HepG2 (cell line): ENCODE measurements at regions not wholly inside any gene's neighbourhood (a gene's known extent, or its start where the extent isn't known, plus 50 kb on each side); places are given as distances from the start of the nearest gene placed in this dataset.

ENCODE experiments used
- ATAC-seq: fragments of 200-7000 bp; cut with Tn5 transposase; 3 replicates; pipeline ENCODE4 v1.9.1; 2020; ENCODE audit warnings: mild to moderate bottlenecking, moderate library complexity
- BruUV-seq: library from RNA; stranded (reverse); fragments of 400-500 nt; replicated peaks from 2 replicates; lab custom pipeline; 2021; lab: Mats Ljungman, UMichigan
- CTCF ChIA-PET: fragments of 300-600 bp; formaldehyde crosslinking; extraction: SDS; loops from one replicate; lab custom pipeline; 2021; ENCODE audit warnings: low total read pairs, inconsistent platforms, low intra/inter-chr PET ratio; lab: Yijun Ruan, JAX
- POLR2A ChIA-PET: fragments of 350-600 bp; sonication (Branson Sonifier 250); formaldehyde crosslinking; loops from one replicate; lab custom pipeline; 2020; ENCODE audit warnings: antibody characterized with exemption, inconsistent platforms; lab: Yijun Ruan, JAX
- DNase-seq: peaks from one replicate; pipeline ENCODE4 v3.0.0-alpha.2; 2015; ENCODE audit warnings: low spot score
- FAIRE-seq: peaks from 3 replicates; lab custom pipeline; 2011; peaks lifted over from hg19 to GRCh38; lab: Jason Lieb, UNC
- H2AFZ ChIP-seq: one replicate; pipeline ENCODE4 v1.6.1; 2011; ENCODE audit warnings: low read length, inconsistent platforms
- H3K27ac ChIP-seq: fragments of 300-600 bp; 3 replicates; pipeline ENCODE4 v1.8.0; 2011; ENCODE audit warnings: mixed run types, mild to moderate bottlenecking, mixed read lengths, low read length, inconsistent platforms; ENCODE audit not compliant: insufficient read depth; ENCODE audit errors: extremely low read length
- H3K27me3 ChIP-seq, 2 experiments: fragments of 200-600 bp in 1 of 2; 2 replicates in 1 of 2; 3 replicates in 1 of 2; pipeline versions ENCODE4 v1.6.0 to v1.8.0; 2011; ENCODE audit warnings: low read length in 2 of 2, mild to moderate bottlenecking in 2 of 2, moderate library complexity in 2 of 2, inconsistent platforms in 1 of 2; ENCODE audit not compliant: insufficient read depth in 2 of 2, control insufficient read depth in 1 of 2
- H3K36me3 ChIP-seq, 2 experiments: fragments of 200-600 bp in 1 of 2; replicated peaks in 1 of 2; 2 replicates in 1 of 2; 3 replicates in 1 of 2; pipeline versions ENCODE4 v1.5.1 to v1.8.0; 2011; ENCODE audit warnings: low read length in 2 of 2, inconsistent platforms in 1 of 2; ENCODE audit not compliant: insufficient read depth in 2 of 2, control insufficient read depth in 1 of 2
- H3K4me1 ChIP-seq: 2 replicates; pipeline ENCODE4 v1.5.1; 2012; ENCODE audit warnings: low read length, inconsistent platforms; ENCODE audit not compliant: insufficient read depth
- H3K4me2 ChIP-seq: 2 replicates; pipeline ENCODE4 v1.6.0; 2011; ENCODE audit warnings: low read depth, low read length, inconsistent platforms
- H3K4me3 ChIP-seq, 3 experiments: fragments of 200-600 bp in 1 of 3; sonication (generic), shearing (Covaris generic) in 1 of 3; replicated peaks in 1 of 3; 2 replicates each; pipeline ENCODE4 v1.5.1; 2011 to 2016; ENCODE audit warnings: low read length in 3 of 3, inconsistent platforms in 2 of 3, low read depth in 2 of 3, mild to moderate bottlenecking in 2 of 3, control low read depth in 1 of 3, mixed read lengths in 1 of 3; ENCODE audit not compliant: insufficient read depth in 1 of 3
- H3K79me2 ChIP-seq: one replicate; pipeline ENCODE4 v1.6.1; 2011; ENCODE audit warnings: low read length, inconsistent platforms; ENCODE audit not compliant: insufficient read depth
- H3K9ac ChIP-seq: 2 replicates; pipeline ENCODE4 v1.6.0; 2011; ENCODE audit warnings: mild to moderate bottlenecking, low read depth, low read length, inconsistent platforms; ENCODE audit not compliant: insufficient read depth
- H3K9me3 ChIP-seq: 2 replicates; pipeline ENCODE4 v1.5.1; 2012; ENCODE audit warnings: mild to moderate bottlenecking, low read length
- H4K20me1 ChIP-seq: 2 replicates; pipeline ENCODE4 v1.6.0; 2011; ENCODE audit warnings: inconsistent platforms, mild to moderate bottlenecking, low read length, moderate library complexity; ENCODE audit not compliant: insufficient read depth
- ERF ChIP-seq: IDR thresholded peaks from 2 replicates; pipeline ENCODE4 v1.6.1; 2018; ENCODE audit warnings: missing biosample characterization, missing genetic modification reagents
- HNRNPH1 ChIP-seq: fragments of 200-400 bp; formaldehyde crosslinking; optimal IDR thresholded peaks from 2 replicates; pipeline ENCODE3; 2017; ENCODE audit warnings: mild to moderate bottlenecking, low read depth, low read length
- JDP2 ChIP-seq: sonication (generic); formaldehyde crosslinking; IDR thresholded peaks from 2 replicates; pipeline ENCODE4 v1.8.1; 2022; ENCODE audit warnings: missing genetic modification reagents, borderline replicate concordance
- KMT2B ChIP-seq: IDR thresholded peaks from 2 replicates; pipeline ENCODE4 v1.6.1; 2016; ENCODE audit warnings: missing genetic modification reagents, missing compliant biosample characterization
- ZNF124 ChIP-seq: sonication (generic); formaldehyde crosslinking; IDR thresholded peaks from 2 replicates; pipeline ENCODE4 v1.4.0; 2020; ENCODE audit warnings: missing genetic modification reagents
- ZNF232 ChIP-seq: sonication (generic); formaldehyde crosslinking; IDR thresholded peaks from 2 replicates; pipeline ENCODE4 v1.4.0; 2020; ENCODE audit warnings: missing genetic modification reagents, borderline replicate concordance
- ZNF34 ChIP-seq: sonication (generic); formaldehyde crosslinking; IDR thresholded peaks from 2 replicates; pipeline ENCODE4 v1.4.0; 2020; ENCODE audit warnings: mild to moderate bottlenecking, missing genetic modification reagents, borderline replicate concordance
- ZNF512 ChIP-seq: sonication (generic); formaldehyde crosslinking; IDR thresholded peaks from 2 replicates; pipeline ENCODE4 v1.4.0; 2020; ENCODE audit warnings: mild to moderate bottlenecking, missing genetic modification reagents
- ZNF737 ChIP-seq: sonication (generic); formaldehyde crosslinking; IDR thresholded peaks from 2 replicates; pipeline ENCODE4 v1.5.0; 2020; ENCODE audit warnings: missing genetic modification reagents, mild to moderate bottlenecking, borderline replicate concordance
- ZSCAN5A ChIP-seq: sonication (generic); formaldehyde crosslinking; IDR thresholded peaks from 2 replicates; pipeline ENCODE4 v1.8.0; 2022; ENCODE audit warnings: mild to moderate bottlenecking, missing genetic modification reagents, borderline replicate concordance
- ZUFSP ChIP-seq: sonication (generic); formaldehyde crosslinking; IDR thresholded peaks from 2 replicates; pipeline ENCODE4 v1.9.0; 2021; ENCODE audit warnings: missing genetic modification reagents, mild to moderate bottlenecking, borderline replicate concordance
- WGBS: methylation state at CpG from one replicate; pipeline ENCODE4 v1.1.6; 2017; ENCODE audit warnings: low lambda C conversion rate; 5-methylcytosine and 5-hydroxymethylcytosine counted together
- in situ Hi-C: cut with HindIII; loops from 2 replicates; pipeline ENCODE4 v1.10.0; 2017; ENCODE audit warnings: low pct_unique_long_range_greater_than_20kb; ENCODE audit not compliant: extremely low pct_ligation_motif_present
- intact Hi-C: fragments of 100-400 bp; cut with micrococcal nuclease; formaldehyde crosslinking; loops from one replicate; pipeline ENCODE4 v1.10.0; 2022; ENCODE audit not compliant: unreplicated experiment
- TF ChIP-seq, protein P1 (sequence below): sonication (generic); formaldehyde crosslinking; IDR thresholded peaks from 2 replicates; pipeline ENCODE4 v1.4.0; 2020; ENCODE audit warnings: missing genetic modification reagents

- BruUV-seq: no TSS peak
- H3K36me3 ChIP-seq: no peaks in the 10 kb centered on the region
- no peak overlapping the region for H3K9ac ChIP-seq
- no peaks in the 10 kb centered on the region for H3K27me3 ChIP-seq
- no peaks in the 10 kb centered on the region for H3K79me2 ChIP-seq
- H3K4me1 ChIP-seq: no peaks in the 10 kb centered on the region
- ATAC-seq: no peak
- intact Hi-C loops: no loop called here
- no peak overlapping the region for H3K27ac ChIP-seq
- no peak for TF ChIP-seq ZNF232 (CRISPR knock-in tag)
- TF ChIP-seq JDP2 (CRISPR knock-in tag): no peak
- TF ChIP-seq, protein P1, sequence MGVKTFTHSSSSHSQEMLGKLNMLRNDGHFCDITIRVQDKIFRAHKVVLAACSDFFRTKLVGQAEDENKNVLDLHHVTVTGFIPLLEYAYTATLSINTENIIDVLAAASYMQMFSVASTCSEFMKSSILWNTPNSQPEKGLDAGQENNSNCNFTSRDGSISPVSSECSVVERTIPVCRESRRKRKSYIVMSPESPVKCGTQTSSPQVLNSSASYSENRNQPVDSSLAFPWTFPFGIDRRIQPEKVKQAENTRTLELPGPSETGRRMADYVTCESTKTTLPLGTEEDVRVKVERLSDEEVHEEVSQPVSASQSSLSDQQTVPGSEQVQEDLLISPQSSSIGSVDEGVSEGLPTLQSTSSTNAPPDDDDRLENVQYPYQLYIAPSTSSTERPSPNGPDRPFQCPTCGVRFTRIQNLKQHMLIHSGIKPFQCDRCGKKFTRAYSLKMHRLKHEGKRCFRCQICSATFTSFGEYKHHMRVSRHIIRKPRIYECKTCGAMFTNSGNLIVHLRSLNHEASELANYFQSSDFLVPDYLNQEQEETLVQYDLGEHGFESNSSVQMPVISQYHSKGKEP (CRISPR knock-in tag): no peak
- no peak for TF ChIP-seq ZNF737
- no peak for TF ChIP-seq HNRNPH1
- TF ChIP-seq KMT2B (CRISPR knock-in tag): no peak
- TF ChIP-seq ERF (CRISPR knock-in tag): no peak
- no peak for TF ChIP-seq ZNF512
- no peak for TF ChIP-seq ZNF124 (CRISPR knock-in tag)
- TF ChIP-seq ZUFSP (CRISPR knock-in tag): no peak
- no peak for TF ChIP-seq ZNF34 (CRISPR knock-in tag)
- TF ChIP-seq ZSCAN5A (CRISPR knock-in tag): no peak
- H4K20me1 ChIP-seq: no peaks in the 10 kb centered on the region
- WGBS: 9% methylated on average over 1 of the region's 1 CpG
- no peak for DNase-seq
- in situ Hi-C loops: no loop called here
- no peak overlapping the region for H3K4me3 ChIP-seq
- H2AFZ ChIP-seq: no peak overlapping the region
- FAIRE-seq: no peak
- CTCF ChIA-PET: no interaction called here
- POLR2A ChIA-PET: no interaction called here
- no peaks in the 10 kb centered on the region for H3K9me3 ChIP-seq
- no peak overlapping the region for H3K4me2 ChIP-seq
Observed at GRCh38 chr2:214629875-214630274, 179.6 kb downstream of the BARD1 start.
